Testis (tissue), 2 donors: ENCODE measurements at regions not wholly inside any gene's neighbourhood (a gene's known extent, or its start where the extent isn't known, plus 50 kb on each side); places are given as distances from the start of the nearest gene placed in this dataset.
"Not testable (repeated sequence)": the region's sequence is repeated elsewhere in the genome, so short reads cannot be mapped to it uniquely, and the experiment has no call there.

Source experiments
- DNase-seq: peaks from one replicate; pipeline ENCODE4 v3.0.0-alpha.2; 2019
- H3K27ac ChIP-seq, 2 donors: fragments of 200-600 bp; sonication (generic); one replicate each; pipeline ENCODE4 v1.5.1; 2019
- H3K27me3 ChIP-seq: fragments of 200-600 bp; sonication (generic); one replicate; pipeline ENCODE4 v1.5.1; 2019
- H3K36me3 ChIP-seq: fragments of 200-600 bp; sonication (generic); one replicate; pipeline ENCODE4 v1.5.1; 2017; ENCODE audit warnings: low read depth; ENCODE audit errors: missing control alignments
- H3K4me1 ChIP-seq: fragments of 200-600 bp; sonication (generic); one replicate; pipeline ENCODE4 v1.5.1; 2019
- H3K4me3 ChIP-seq, 2 donors: fragments of 200-600 bp; sonication (generic); one replicate each; pipeline ENCODE4 v1.5.1; 2017 to 2019
- H3K9me3 ChIP-seq: fragments of 200-600 bp; sonication (generic); one replicate; pipeline ENCODE4 v1.5.1; 2017
- CTCF ChIP-seq, 3 experiments: fragments of 450-650 bp in 2 of 3; fragments of 200-600 bp in 1 of 3; sonication (generic) in 1 of 3; IDR thresholded peaks; one replicate each; pipeline ENCODE4 v1.5.1; 2016 to 2019; ENCODE audit warnings: antibody characterized with exemption in 3 of 3, mild to moderate bottlenecking in 2 of 3, moderate library complexity in 1 of 3
- POLR2A ChIP-seq: fragments of 450-650 bp; IDR thresholded peaks from one replicate; pipeline ENCODE4 v1.6.1; 2017; ENCODE audit warnings: antibody characterized with exemption, mild to moderate bottlenecking, moderate library complexity
- WGBS, 2 donors: methylation state at CpG; one replicate each; pipeline ENCODE4 v1.1.5; 2018; 5-methylcytosine and 5-hydroxymethylcytosine counted together
- intact Hi-C: fragments of 100-400 bp; cut with DNase I; formaldehyde crosslinking; loops from one replicate; pipeline ENCODE4 v1.15.1; 2023; ENCODE audit warnings: low total_unique reads

- DNase-seq: no peak
- H3K4me1 ChIP-seq: no peaks in the 10 kb centered on the region
- H3K36me3 ChIP-seq: no peaks in the 10 kb centered on the region
- no peaks in the 10 kb centered on the region for H3K9me3 ChIP-seq
- H3K4me3 ChIP-seq: no peak overlapping the region
- intact Hi-C loops: no loop called here
- no peak overlapping the region for H3K27ac ChIP-seq
- H3K27me3 ChIP-seq: no peaks in the 10 kb centered on the region
- TF ChIP-seq POLR2A: no peak
- TF ChIP-seq CTCF (IDR thresholded peaks at IDR 0.05): no peak
Measured at GRCh38 chr9:73049280-73049679, 96.4 kb upstream of the ALDH1A1 start.

DNA sequence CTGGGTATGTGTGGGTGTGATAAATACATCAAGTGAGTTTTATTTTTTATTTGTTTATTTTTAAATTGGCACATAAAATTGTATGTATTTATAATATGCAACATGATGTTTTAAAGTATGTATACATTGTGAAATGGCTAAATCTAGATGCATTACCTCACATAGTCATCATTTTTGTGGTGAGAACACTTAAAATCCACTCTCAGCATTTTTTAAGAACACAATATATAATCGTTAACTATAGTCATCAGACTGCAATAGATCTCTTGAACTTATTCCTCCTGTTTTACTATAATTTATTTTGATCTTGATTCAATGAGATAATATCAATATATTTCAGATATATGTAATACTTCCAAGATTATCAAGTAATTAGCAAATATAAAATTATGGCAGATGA is 93.9 kb upstream of the ALDH1A1 start:
- Histone ChIP-seq H3K9me3 (no peaks in the 10 kb centered on the region), H3K4me3 (no peak overlapping the region), H3K27me3 (no peaks in the 10 kb centered on the region), H3K4me1 (no peaks in the 10 kb centered on the region), H3K27ac (no peak overlapping the region), H3K36me3 (no peaks in the 10 kb centered on the region)
- intact Hi-C loops: no loop called here
- 92% methylated on average over 1 of the region's 1 CpG for WGBS, 2 donors
- no peak for DNase-seq
- TF ChIP-seq CTCF (IDR thresholded peaks at IDR 0.05) (no peak), POLR2A (no peak)

- H3K36me3 ChIP-seq, H3K27me3 ChIP-seq, H3K9me3 ChIP-seq, H3K27ac ChIP-seq, DNase-seq, H3K4me3 ChIP-seq, intact Hi-C loops, H3K4me1 ChIP-seq: not testable (repeated sequence)
- WGBS, 2 donors: 92 to 93% methylated on average over 4 of the region's 4 CpGs
Measured at GRCh38 chr9:73044776-73045175, 91.9 kb upstream of the ALDH1A1 start.

GRCh38 chr9:73042155-73042554 is 89.3 kb upstream of the ALDH1A1 start:
- WGBS, 2 donors: 50 to 86% methylated on average over 1 of the region's 1 CpG
- intact Hi-C loops: no loop called here
- no peak for TF ChIP-seq CTCF (IDR thresholded peaks at IDR 0.05)
- no peak for TF ChIP-seq POLR2A
- DNase-seq: no peak
- H3K4me1 ChIP-seq: no peaks in the 10 kb centered on the region
- no peak overlapping the region for H3K4me3 ChIP-seq
- no peaks in the 10 kb centered on the region for H3K9me3 ChIP-seq
- no peaks in the 10 kb centered on the region for H3K36me3 ChIP-seq
- H3K27ac ChIP-seq: no peak overlapping the region
- H3K27me3 ChIP-seq: no peaks in the 10 kb centered on the region

- DNase-seq: peak; percentile 73
Measured at GRCh38 chr9:73039271-73040263, 86.7 kb upstream of the ALDH1A1 start.

More at GRCh38 chr9:73039271-73040263, 86.7 kb upstream of the ALDH1A1 start:
- 41 to 56% methylated on average over 3 of the region's 3 CpGs for WGBS, 2 donors
- H3K9me3 ChIP-seq: no peaks in the 10 kb centered on the region
- H3K36me3 ChIP-seq: no peaks in the 10 kb centered on the region
- no peak overlapping the region for H3K4me3 ChIP-seq
- intact Hi-C loops: no loop called here
- no peak for TF ChIP-seq CTCF (IDR thresholded peaks at IDR 0.05)
- H3K27ac ChIP-seq: peak overlapping the region; percentile 16 to 77
- H3K4me1 ChIP-seq: no peaks in the 10 kb centered on the region
- H3K27me3 ChIP-seq: no peaks in the 10 kb centered on the region
